NCI-H345 treated with DMSO at 0.1 percent for 48 hours (cell line): ENCODE measurements at regions not wholly inside any gene's neighbourhood (a gene's known extent, or its start where the extent isn't known, plus 50 kb on each side); places are given as distances from the start of the nearest gene placed in this dataset.

ENCODE experiments used
- DNase-seq: peaks from one replicate; lab custom pipeline; 2025; ENCODE audit not compliant: unreplicated experiment; lab: John Stamatoyannopoulos, UW

- DNase-seq: no peak
These were observed 66.7 kb upstream of the SEMA6D start for GRCh38 chr15:47650564-47650963.

GRCh38 chr15:47652328-47652727 is 65.0 kb upstream of the SEMA6D start:
- no peak for DNase-seq

DNA sequence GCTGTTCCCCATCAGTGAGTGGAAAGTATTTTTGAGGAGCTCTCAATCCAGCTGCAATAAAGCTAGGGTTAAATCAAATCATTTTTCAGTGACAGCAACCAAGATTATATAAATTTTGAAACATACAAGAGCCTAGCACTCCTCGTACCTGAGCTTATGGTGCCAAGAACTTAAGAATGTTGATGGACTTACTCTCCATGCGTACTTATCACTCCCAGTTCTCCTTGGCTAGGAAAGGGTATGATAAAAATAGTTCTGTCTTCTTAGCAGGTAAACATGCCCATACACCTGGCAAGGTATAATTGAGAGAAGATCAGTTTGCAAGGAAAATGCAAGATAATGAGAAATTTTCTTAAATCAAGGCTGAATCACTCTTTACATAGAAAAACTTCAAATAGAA is 64.5 kb upstream of the SEMA6D start:
- DNase-seq: no peak

DNA sequence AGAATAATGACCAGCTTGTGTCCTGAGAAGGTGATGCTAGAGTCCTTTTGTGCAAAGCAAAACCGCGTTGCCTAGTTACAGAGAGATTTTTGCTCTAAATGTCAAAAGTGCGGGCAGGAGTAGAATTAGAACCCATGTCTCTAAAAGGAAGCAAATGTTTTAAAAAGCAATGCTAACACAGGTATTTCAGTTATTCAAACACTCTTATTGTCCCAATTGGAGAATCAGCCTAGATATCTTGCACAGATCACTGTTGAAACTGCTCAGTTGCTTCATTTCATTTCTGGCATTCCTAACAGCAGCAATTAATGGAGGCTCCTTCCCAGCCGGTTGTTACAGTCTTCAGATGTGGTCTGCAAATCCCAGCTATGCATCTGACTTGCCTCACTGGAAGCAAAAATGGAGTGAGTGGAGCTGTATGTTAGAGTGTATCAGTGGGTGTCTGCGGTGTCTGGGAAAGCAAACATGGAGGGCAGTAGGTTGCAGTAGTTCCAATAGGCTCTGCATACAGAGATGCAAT is 55.6 kb upstream of the SEMA6D start:
- no peak for DNase-seq

DNA sequence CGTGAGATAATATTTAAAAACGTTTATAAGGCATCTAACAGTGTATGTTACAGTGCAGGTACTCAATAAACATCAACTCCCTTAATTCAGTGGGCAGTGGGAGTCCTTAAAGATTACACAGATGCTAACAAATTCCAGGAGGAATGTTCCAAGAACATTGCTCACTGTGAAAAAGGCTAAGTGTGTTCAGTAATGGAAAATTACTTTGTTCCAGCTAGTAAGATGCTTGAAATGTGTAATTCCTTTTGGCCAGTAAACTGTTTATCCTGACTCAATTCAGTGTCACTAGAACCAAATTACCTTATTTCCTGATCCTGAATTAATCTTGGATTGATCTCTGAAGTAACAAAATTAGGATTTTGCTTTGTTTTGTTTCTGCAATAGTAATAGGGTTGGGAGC is 54.2 kb upstream of the SEMA6D start:
- no peak for DNase-seq
